Activated CD4-positive, CD25-positive, alpha-beta regulatory T cell treated with anti-CD3 and anti-CD28 coated beads, Interleukin-2, amount 50 U/mL, for 16 hours (primary cell): ENCODE measurements at regions not wholly inside any gene's neighbourhood (a gene's known extent, or its start where the extent isn't known, plus 50 kb on each side); places are given as distances from the start of the nearest gene placed in this dataset.

ENCODE experiments used
- DNase-seq: peaks from one replicate; pipeline ENCODE4 v3.0.0-alpha.2; 2020; ENCODE audit warnings: low read depth, low spot score

DNA sequence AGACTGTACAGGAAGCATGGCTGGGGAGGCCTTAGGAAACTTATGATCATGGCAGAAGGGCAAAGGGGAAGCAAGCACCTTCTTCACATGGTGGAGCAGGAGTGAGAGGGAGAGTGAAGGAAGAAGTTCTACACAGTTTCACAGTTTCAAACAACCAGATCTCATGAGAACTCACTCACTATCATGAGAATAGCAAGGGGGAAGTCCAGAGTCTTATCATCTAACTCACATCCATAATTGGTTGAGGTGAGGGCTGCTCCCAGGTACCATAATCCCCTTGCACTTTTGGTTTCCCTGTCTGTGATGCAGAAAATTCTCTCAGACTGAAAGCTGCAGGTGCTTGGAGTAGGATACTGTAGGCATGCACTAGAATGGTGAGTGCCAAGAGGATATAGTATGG lies 233.8 kb upstream of the CPEB2 start:
- no peak for DNase-seq

DNA sequence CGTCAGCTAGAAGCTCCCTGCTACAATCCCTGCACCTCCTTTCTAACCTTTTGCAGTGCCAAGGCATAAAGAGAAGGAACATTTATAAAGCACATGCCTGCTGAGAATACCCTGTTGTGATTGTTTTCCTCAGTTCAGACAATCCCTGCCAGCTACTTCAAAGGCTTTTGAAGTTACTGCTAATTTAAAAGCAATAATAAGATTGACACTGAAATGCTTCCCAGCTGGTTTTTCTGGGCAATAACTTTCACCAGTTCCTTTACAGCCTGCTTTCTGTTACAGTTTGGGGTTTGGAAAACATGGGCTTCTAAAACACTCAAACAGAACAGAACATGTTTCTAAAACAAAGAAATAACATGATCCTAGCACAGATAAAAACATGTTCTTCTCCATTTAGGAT lies 232.3 kb upstream of the CPEB2 start:
- no peak for DNase-seq

DNA sequence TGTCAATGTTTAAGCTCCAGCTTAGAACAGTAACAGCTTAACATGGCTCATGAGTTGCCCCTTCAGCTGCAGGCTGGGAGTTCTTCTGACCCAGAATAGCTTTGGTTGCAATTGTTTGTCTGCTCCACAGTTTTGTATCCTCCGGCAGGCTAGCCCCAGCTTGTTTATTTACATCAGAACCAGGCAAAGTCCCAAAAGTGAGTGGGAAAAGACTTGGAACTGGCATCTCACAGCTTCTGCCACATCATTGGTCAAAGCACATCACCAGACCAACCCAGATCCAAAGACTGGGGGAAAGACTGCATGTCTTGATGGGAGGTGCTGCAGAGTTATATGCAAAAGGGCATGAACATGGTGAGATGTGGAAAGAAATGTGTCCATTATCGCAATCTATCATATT lies 231.2 kb upstream of the CPEB2 start:
- no peak for DNase-seq

- no peak for DNase-seq
These were observed 230.6 kb upstream of the CPEB2 start for GRCh38 chr4:14771504-14772175.

- no peak for DNase-seq
These were observed 229.9 kb upstream of the CPEB2 start for GRCh38 chr4:14772388-14772787.

GRCh38 chr4:14783011-14783877 lies 219.0 kb upstream of the CPEB2 start:
- DNase-seq = no peak

- DNase-seq = no peak
These were observed 215.1 kb upstream of the CPEB2 start for GRCh38 chr4:14787221-14787620.

- no peak for DNase-seq
These were observed 214.4 kb upstream of the CPEB2 start for GRCh38 chr4:14787894-14788293.

GRCh38 chr4:14790494-14790893 lies 211.8 kb upstream of the CPEB2 start:
- no peak for DNase-seq

GRCh38 chr4:14792702-14793227 lies 209.5 kb upstream of the CPEB2 start:
- no peak for DNase-seq

DNA sequence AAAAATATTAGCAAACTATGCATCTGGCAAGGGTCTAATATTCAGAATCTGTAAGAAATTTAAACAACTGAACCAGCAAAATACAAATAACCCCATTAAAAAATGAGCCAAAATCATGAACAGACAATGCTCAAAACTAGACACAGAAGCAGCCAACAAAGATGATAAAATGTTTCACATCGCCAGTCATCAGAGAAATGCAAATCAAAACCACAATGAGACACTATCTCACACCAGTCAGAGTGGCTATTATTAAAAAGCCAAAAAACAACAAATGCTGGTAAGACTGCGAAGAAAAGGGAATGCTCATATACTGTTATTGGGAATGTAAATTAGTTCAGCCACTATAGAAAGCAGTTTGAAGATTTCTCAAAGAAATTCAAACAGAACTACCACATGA lies 201.3 kb upstream of the CPEB2 start:
- DNase-seq = no peak

DNA sequence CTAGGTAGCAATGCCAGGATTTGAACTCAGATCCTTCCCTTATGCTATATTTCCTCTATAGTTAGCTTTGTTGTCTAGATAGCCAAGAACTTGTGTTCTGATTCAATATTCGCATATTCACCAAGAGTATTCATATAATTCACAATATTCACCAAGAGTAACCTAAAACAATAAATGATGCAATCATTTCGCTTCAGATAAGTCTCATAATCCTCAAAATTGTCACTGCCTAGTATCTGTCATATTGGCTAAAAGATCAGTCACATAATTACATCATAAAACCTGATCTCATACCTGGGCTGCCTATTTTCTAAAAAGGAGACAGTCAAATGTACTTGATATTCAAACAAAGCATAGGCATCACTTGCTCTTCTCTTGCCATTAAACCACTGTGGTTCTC lies 199.7 kb upstream of the CPEB2 start:
- DNase-seq = no peak

DNA sequence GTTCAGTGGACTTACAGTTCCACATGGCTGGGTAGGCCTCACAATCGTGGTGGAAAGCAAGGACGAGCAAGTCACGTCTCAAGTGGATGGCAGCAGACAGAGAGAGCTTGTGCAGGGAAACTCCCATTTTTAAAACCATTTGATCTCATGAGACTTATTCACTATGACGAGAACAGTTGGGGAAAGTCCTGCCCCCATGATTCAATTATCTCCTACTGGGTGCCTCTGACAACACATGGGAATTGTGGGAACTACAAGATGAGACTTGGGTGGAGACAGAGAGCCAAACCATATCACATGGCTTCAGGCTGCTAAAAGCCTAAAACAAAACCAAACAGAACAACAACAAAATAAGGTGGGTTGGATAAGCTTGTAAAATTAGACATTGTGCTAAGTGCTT lies 194.4 kb upstream of the CPEB2 start:
- no peak for DNase-seq

GRCh38 chr4:14809203-14809602 lies 193.1 kb upstream of the CPEB2 start:
- no peak for DNase-seq

GRCh38 chr4:14810121-14810520 lies 192.2 kb upstream of the CPEB2 start:
- DNase-seq = no peak

DNA sequence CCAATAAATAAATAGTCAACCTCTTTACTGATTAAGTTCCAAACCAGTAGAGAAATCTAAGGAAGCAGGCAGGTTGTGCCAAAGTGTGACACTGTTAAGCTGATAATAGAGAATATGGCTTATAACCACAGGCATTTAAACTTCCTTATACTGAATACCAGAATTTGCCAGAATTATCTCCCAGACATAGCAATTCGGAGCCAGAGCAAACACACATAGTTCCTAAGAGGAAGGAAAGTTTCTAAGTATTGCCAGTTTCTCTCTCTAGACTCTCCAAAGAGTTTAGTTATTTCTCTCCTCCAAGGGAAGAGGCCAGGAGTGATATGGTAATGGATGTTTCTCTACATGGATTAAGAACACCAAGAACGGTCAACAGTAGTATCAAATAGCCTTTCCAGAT lies 191.7 kb upstream of the CPEB2 start:
- DNase-seq = no peak

GRCh38 chr4:14812101-14812500 lies 190.2 kb upstream of the CPEB2 start:
- no peak for DNase-seq

GRCh38 chr4:14816623-14817261 lies 185.5 kb upstream of the CPEB2 start:
- DNase-seq = no peak

DNA sequence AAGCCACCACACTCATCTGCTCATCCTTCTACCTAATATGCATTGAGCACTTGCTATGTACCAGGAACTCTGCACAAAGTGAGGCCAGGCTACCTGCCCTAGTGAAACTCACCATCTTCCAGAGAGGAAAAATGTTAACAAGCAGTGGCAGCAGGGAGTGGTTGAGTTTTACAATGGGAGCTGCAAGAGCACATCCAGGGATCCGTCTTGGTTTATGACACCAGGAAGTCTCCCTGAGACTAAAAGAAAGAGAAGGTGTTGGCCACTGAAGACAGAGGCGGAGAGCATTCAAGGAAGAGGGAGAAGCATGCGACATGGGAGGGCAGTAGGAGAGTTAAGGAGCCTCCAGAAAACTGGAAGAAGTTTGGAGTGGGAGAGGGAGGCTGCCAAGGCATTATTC lies 178.1 kb upstream of the CPEB2 start:
- DNase-seq = no peak

- DNase-seq = no peak
These were observed 175.2 kb upstream of the CPEB2 start for GRCh38 chr4:14827111-14827510.

GRCh38 chr4:14829795-14830194 lies 172.5 kb upstream of the CPEB2 start:
- DNase-seq = no peak

DNA sequence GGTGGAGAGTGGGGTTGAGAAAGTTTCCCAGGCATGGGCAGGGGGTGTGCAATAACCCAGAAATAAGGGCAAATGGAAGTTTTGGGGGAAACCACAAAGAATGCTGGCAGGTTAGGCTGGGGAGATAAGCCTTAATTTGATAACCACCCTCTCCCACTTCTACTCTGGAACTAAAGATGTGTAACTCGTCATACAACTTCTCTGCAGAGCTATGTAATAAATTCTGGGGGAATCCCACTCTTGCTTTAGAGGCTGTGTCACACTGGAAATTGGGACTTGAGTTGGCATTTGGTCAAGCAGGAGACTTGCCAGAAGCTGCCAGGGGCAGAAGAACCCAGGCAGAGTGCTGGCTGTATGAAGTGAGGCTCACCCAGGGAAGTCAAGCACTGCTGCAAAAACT lies 170.9 kb upstream of the CPEB2 start:
- DNase-seq = no peak

DNA sequence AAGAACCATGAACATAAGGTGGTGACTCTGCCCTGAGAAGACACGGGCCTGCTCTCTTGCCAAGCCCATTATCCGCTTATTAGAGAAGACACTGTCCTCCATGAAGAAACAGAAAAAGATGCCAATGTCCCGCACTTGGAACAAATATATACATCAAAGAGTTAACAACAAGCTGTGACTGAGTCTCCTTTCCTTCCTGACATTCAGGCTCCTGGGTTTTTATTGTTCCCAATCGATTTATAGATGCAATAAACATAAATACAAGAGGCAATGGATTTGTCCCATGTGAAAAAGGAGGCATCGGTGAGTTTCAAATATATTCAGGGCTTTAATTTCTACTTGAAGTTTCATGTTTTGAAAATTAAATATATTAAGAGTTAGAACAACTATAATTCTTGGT lies 169.2 kb upstream of the CPEB2 start:
- DNase-seq = no peak
